BJ (cell line): ENCODE measurements at regions not wholly inside any gene's neighbourhood (a gene's known extent, or its start where the extent isn't known, plus 50 kb on each side); places are given as distances from the start of the nearest gene placed in this dataset.

Experiments
- CTCF ChIA-PET: fragments of 350-600 bp; formaldehyde crosslinking; extraction: SDS; loops from one replicate; lab custom pipeline; 2021; ENCODE audit warnings: antibody characterized with exemption, inconsistent platforms; lab: Yijun Ruan, JAX
- POLR2A ChIA-PET: fragments of 300-600 bp; sonication (Branson Sonifier 250); formaldehyde crosslinking; extraction: SDS; loops from one replicate; lab custom pipeline; 2021; ENCODE audit warnings: antibody characterized with exemption; lab: Charles Lee
- DNase-seq: peaks from one replicate; pipeline ENCODE4 v3.0.0-alpha.2; 2011; ENCODE audit warnings: low read depth
- H3K27me3 ChIP-seq: 2 replicates; pipeline ENCODE4 v1.6.0; 2011; ENCODE audit warnings: low read length; ENCODE audit not compliant: control insufficient read depth, insufficient read depth
- H3K36me3 ChIP-seq: 2 replicates; pipeline ENCODE4 v1.5.1; 2011; ENCODE audit warnings: low read length; ENCODE audit not compliant: control insufficient read depth, insufficient read depth
- H3K4me3 ChIP-seq: 2 replicates; pipeline ENCODE4 v1.5.1; 2011; ENCODE audit warnings: low read depth, mild to moderate bottlenecking, control low read depth, low read length
- CTCF ChIP-seq: IDR thresholded peaks from 2 replicates; pipeline ENCODE4 v1.5.1; 2011; ENCODE audit warnings: low read depth, mild to moderate bottlenecking, control low read depth, inconsistent platforms, low read length, moderate library complexity; ENCODE audit not compliant: insufficient read depth

GRCh38 chr10:34032564-34032963, 698.1 kb upstream of the NRP1 start:
- TF ChIP-seq CTCF = no peak
- H3K27me3 ChIP-seq = no peaks in the 10 kb centered on the region; the same call in 1 of the 2 replicates
- no peak overlapping the region for H3K4me3 ChIP-seq
- H3K36me3 ChIP-seq = no peaks in the 10 kb centered on the region
- no peak for DNase-seq
- CTCF ChIA-PET = no interaction called here
- POLR2A ChIA-PET = no interaction called here

- no peak for TF ChIP-seq CTCF
- no peak for DNase-seq
- ChIA-PET POLR2A (no interaction called here), CTCF (interaction anchor here (0.6 to 1.2 kb wide), 3 partner anchors 12 to 699 kb away, joined by 3 read pairs; no protein-coding TSS in a partner anchor)
- Histone ChIP-seq H3K27me3 (no peaks in the 10 kb centered on the region; the same call in 1 of the 2 replicates), H3K36me3 (no peaks in the 10 kb centered on the region), H3K4me3 (no peak overlapping the region)
Measured at GRCh38 chr10:34031400-34031799, 696.9 kb upstream of the NRP1 start.

- POLR2A ChIA-PET = no interaction called here
Measured at GRCh38 chr10:34029455-34029854, 695.0 kb upstream of the NRP1 start.

GRCh38 chr10:34028936-34029335, 694.5 kb upstream of the NRP1 start:
- ChIA-PET POLR2A (no interaction called here), CTCF (interaction anchor here (0.9 kb wide), 1 partner anchor 9 kb away, joined by 3 read pairs; no protein-coding TSS in a partner anchor)
- TF ChIP-seq CTCF = no peak
- no peak for DNase-seq
- Histone ChIP-seq H3K4me3 (no peak overlapping the region), H3K27me3 (no peaks in the 10 kb centered on the region; the same call in 1 of the 2 replicates), H3K36me3 (no peaks in the 10 kb centered on the region)

More at GRCh38 chr10:34029455-34029854, 695.0 kb upstream of the NRP1 start:
- no peak for DNase-seq
- CTCF ChIA-PET = no interaction called here
- Histone ChIP-seq H3K4me3 (no peak overlapping the region), H3K27me3 (no peaks in the 10 kb centered on the region; the same call in 1 of the 2 replicates), H3K36me3 (no peaks in the 10 kb centered on the region)
- no peak for TF ChIP-seq CTCF

GRCh38 chr10:34024693-34025425, 690.4 kb upstream of the NRP1 start:
- Histone ChIP-seq H3K27me3 (no peaks in the 10 kb centered on the region; the same call in 1 of the 2 replicates), H3K36me3 (no peaks in the 10 kb centered on the region), H3K4me3 (no peak overlapping the region)
- ChIA-PET POLR2A (interaction anchor here (0.7 kb wide), 1 partner anchor 29 kb away, joined by 3 read pairs; no protein-coding TSS in a partner anchor), CTCF (interaction anchor here (1.3 kb wide), 1 partner anchor 13 kb away, joined by 3 read pairs; no protein-coding TSS in a partner anchor)
- TF ChIP-seq CTCF = no peak
- DNase-seq = no peak
